SK-N-MC (cell line): ENCODE measurements at regions not wholly inside any gene's neighbourhood (a gene's known extent, or its start where the extent isn't known, plus 50 kb on each side); places are given as distances from the start of the nearest gene placed in this dataset.
A peak's percentile ranks its signal among the peaks of the same experiment; 100 is the strongest.
"Not testable (repeated sequence)": the region's sequence is repeated elsewhere in the genome, so short reads cannot be mapped to it uniquely, and the experiment has no call there.

Experiments
- DNase-seq: peaks from one replicate; pipeline ENCODE4 v3.0.0-alpha.2; 2011; ENCODE audit warnings: low read depth, low spot score
- H3K27ac ChIP-seq: fragments of 200-600 bp; sonication (generic); 2 replicates; pipeline ENCODE4 v1.5.1; 2016; ENCODE audit warnings: mixed run types
- H3K36me3 ChIP-seq: fragments of 200-600 bp; sonication (generic); 2 replicates; pipeline ENCODE4 v1.6.1; 2017; ENCODE audit warnings: antibody characterized with exemption, low read length, mixed read lengths; ENCODE audit not compliant: insufficient read depth
- H3K4me3 ChIP-seq: fragments of 200-600 bp; sonication (generic); 2 replicates; pipeline ENCODE4 v1.5.1; 2016
- H3K9ac ChIP-seq: fragments of 200-600 bp; sonication (generic); 2 replicates; pipeline ENCODE4 v1.8.0; 2017; ENCODE audit warnings: mixed run types, mixed read lengths; ENCODE audit not compliant: insufficient read length
- H3K9me3 ChIP-seq: fragments of 200-600 bp; sonication (generic); 2 replicates; pipeline ENCODE4 v1.6.1; 2017; ENCODE audit warnings: low read depth, mild to moderate bottlenecking, antibody characterized with exemption, low read length, moderate library complexity, mixed read lengths
- EZH2 ChIP-seq: fragments of 200-600 bp; sonication (generic); IDR thresholded peaks from one replicate; pipeline ENCODE4 v1.6.1; 2017; ENCODE audit warnings: antibody characterized with exemption
- FOXP2 ChIP-seq: optimal IDR thresholded peaks from 2 replicates; pipeline ENCODE3; 2011; ENCODE audit warnings: mild to moderate bottlenecking, moderate library complexity; ENCODE audit not compliant: insufficient read depth; ENCODE audit errors: extremely low read length, control extremely low read depth
- POLR2AphosphoS5 ChIP-seq: IDR thresholded peaks from 2 replicates; pipeline ENCODE4 v1.6.1; 2012; ENCODE audit warnings: mild to moderate bottlenecking, low read depth, low read length, borderline replicate concordance

DNA sequence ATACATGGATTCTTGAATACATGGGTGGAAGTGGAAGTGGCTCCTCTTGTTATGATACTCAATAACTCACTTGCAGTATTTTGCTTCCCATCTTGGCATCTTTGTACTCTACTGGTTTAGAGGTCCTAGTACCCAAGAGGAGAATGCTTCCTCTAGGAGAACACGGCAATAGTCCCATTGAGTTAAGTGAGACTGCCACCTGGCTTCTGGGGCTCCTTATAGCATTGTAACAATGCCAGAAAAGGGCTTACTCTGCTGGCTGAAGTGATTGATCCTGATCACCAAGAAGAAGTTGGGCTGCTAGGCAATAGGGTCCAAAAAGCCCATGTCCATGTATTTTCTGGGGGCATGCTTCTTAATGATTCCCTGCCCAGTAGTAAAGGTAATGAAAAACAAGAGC lies 627.6 kb upstream of the SGCD start:
- no peak overlapping the region for H3K4me3 ChIP-seq
- TF ChIP-seq POLR2AphosphoS5 (no peak), FOXP2 (no peak), EZH2 (no peak)
- no peaks in the 10 kb centered on the region for H3K9me3 ChIP-seq
- no peak overlapping the region for H3K27ac ChIP-seq
- H3K36me3 ChIP-seq: no peaks in the 10 kb centered on the region
- DNase-seq: no peak
- no peak overlapping the region for H3K9ac ChIP-seq

GRCh38 chr5:155700333-155700732 lies 626.6 kb upstream of the SGCD start:
- Histone ChIP-seq H3K36me3 (no peaks in the 10 kb centered on the region), H3K27ac (no peak overlapping the region), H3K4me3 (no peak overlapping the region), H3K9me3 (no peaks in the 10 kb centered on the region), H3K9ac (no peak overlapping the region)
- TF ChIP-seq EZH2 (no peak), FOXP2 (no peak), POLR2AphosphoS5 (no peak)
- DNase-seq: no peak

DNA sequence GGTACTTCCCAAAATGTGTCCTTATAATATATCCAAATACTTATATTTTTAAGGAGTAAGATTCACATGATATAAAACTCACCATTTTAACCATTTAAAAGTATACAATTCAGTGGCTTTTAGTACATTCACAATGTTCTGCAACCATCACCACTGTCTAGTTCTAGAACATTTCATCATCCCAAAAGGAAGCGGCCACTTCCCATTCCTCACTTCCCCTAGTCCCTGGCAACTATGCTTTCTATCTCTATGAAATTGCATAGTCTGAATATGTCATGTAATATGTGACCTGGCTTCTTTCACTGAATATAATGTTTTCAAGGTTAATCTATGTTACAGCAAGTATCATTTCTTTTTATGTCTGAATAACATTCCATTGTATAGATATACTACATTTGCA lies 615.1 kb upstream of the SGCD start:
- no peak overlapping the region for H3K4me3 ChIP-seq
- no peak overlapping the region for H3K9ac ChIP-seq
- no peak for DNase-seq
- H3K9me3 ChIP-seq: no peaks in the 10 kb centered on the region
- no peaks in the 10 kb centered on the region for H3K36me3 ChIP-seq
- no peak overlapping the region for H3K27ac ChIP-seq
- TF ChIP-seq POLR2AphosphoS5 (no peak), EZH2 (no peak), FOXP2 (no peak)

- not testable (repeated sequence) for H3K36me3 ChIP-seq, DNase-seq, H3K27ac ChIP-seq, H3K9ac ChIP-seq, H3K9me3 ChIP-seq, H3K4me3 ChIP-seq
Observed at GRCh38 chr5:155714435-155714834, 612.5 kb upstream of the SGCD start.

DNA sequence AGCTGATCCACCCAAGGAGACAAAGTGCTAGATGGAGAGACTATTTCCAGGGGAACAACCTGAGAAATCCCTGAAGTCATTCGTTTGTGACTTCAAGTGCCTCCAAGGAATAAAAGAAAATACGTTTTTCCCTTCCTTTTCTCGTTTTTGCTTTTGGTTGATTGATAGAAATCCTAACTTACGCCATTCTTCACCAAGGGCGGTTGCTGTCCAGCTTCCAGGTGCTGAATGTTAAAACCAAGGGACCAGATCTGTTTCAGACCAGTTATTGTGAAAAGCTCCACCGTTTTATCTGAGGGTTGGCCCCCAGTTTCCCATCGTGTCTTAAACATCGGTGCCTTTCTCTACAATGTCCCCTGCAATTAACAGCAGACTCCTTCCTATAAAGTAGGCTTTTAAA lies 600.7 kb upstream of the SGCD start:
- TF ChIP-seq FOXP2: no peak
- TF ChIP-seq POLR2AphosphoS5: no peak
- no peak for TF ChIP-seq EZH2
- Histone ChIP-seq H3K9me3 (no peaks in the 10 kb centered on the region), H3K4me3 (no peak overlapping the region), H3K9ac (no peak overlapping the region), H3K27ac (no peak overlapping the region), H3K36me3 (no peaks in the 10 kb centered on the region)
- DNase-seq: no peak

DNA sequence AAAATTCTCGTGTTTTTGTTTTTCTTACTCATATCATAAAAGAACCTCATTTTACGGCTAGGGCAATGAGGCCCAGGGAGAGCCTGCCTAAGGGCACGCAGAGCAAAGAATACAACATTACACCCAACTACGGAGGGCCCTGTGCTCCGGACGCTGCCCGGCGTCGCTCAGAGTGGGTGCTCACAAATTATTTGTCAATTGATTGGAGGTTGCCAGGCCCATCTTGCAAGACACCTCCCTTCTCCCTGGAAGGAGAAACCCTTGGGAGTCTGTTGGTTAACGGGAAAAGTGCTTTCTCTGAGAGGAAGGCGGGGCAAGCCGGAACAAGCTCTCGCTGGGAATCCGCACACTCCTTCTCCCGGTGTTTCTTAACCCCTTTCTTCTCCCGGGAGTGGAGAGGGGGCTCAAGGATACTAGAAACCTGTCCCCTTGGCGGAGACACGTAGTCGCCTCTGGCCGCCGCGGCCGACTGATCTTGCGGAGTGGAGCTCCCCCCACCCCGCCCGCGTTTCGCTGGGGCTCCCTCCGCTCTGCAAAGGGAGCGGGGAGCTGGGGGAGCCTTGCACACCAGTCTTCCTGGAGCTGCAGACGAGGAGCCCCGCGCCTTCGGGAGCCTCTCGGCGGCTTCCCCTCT lies 599.3 kb upstream of the SGCD start:
- Histone ChIP-seq H3K9ac (no peak overlapping the region), H3K4me3 (peak overlapping the region; percentile 46; the same call in 1 of the 2 replicates), H3K36me3 (no peaks in the 10 kb centered on the region), H3K9me3 (no peaks in the 10 kb centered on the region), H3K27ac (no peak overlapping the region)
- TF ChIP-seq POLR2AphosphoS5 (no peak), FOXP2 (no peak), EZH2 (no peak)
- DNase-seq: no peak

- peak overlapping the region; percentile 46; the same call in 1 of the 2 replicates for H3K4me3 ChIP-seq
- DNase-seq: no peak
- no peaks in the 10 kb centered on the region for H3K9me3 ChIP-seq
- no peak overlapping the region for H3K27ac ChIP-seq
- TF ChIP-seq EZH2 (no peak), POLR2AphosphoS5 (no peak), FOXP2 (no peak)
- no peak overlapping the region for H3K9ac ChIP-seq
- H3K36me3 ChIP-seq: no peaks in the 10 kb centered on the region
Observed at GRCh38 chr5:155728146-155728856, 598.7 kb upstream of the SGCD start.

DNA sequence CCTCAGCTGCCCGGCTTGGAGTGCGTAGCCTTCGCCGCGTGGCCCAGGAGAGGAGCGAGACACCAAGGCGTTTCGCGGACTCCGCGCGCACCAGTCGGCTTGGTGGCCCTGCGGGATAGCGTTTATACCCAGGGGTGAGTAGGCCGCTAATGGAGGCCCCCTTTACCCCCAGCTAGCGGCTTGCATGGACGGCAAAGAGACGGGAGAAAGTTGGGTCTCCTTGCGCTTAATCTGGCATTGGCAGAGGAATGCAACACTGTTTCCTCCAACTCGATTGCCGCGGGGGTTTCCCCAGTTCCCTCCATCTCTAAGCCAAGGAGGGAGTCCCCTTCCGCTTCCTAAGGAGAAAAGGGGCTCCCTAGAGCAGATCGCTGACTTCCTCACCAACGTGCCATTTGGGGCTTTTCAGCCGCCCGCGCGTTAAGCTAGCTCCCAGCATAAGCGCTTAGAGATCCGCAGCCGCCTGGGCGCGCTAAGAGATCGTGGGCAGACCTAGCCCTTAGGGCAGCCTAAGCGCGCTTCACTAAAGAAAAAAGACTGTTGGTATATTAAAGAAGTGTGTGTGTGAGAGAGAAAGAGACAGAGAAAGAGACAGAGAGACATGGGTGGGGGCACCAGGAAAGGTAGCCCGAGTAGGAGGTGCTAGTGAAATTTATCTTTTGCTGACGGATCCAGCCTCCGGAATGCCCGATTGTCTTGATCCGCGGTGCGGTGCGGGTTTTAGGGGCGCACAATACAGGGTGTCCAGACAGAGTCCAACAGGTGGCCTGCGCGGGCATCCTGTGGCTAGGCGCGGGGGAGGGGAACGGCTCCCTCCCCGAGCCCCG lies 597.9 kb upstream of the SGCD start:
- H3K36me3 ChIP-seq: no peaks in the 10 kb centered on the region
- no peak overlapping the region for H3K27ac ChIP-seq
- no peak overlapping the region for H3K9ac ChIP-seq
- no peaks in the 10 kb centered on the region for H3K9me3 ChIP-seq
- TF ChIP-seq EZH2 (no peak), POLR2AphosphoS5 (no peak), FOXP2 (no peak)
- no peak overlapping the region for H3K4me3 ChIP-seq
- DNase-seq: no peak

GRCh38 chr5:155729684-155730059 lies 597.3 kb upstream of the SGCD start:
- Histone ChIP-seq H3K4me3 (no peak overlapping the region), H3K9me3 (no peaks in the 10 kb centered on the region), H3K27ac (no peak overlapping the region), H3K36me3 (no peaks in the 10 kb centered on the region), H3K9ac (no peak overlapping the region)
- no peak for DNase-seq
- no peak for TF ChIP-seq POLR2AphosphoS5
